SU-DHL-6 (cell line): ENCODE measurements at regions not wholly inside any gene's neighbourhood (a gene's known extent, or its start where the extent isn't known, plus 50 kb on each side); places are given as distances from the start of the nearest gene placed in this dataset.

Experiments
- EZH2phosphoT487 ChIP-seq: fragments of 200-600 bp; sonication (generic), shearing (Covaris generic); conservative IDR thresholded peaks from 2 replicates; pipeline ENCODE4 v1.6.1; 2018; ENCODE audit warnings: mild to moderate bottlenecking, antibody characterized with exemption, low read length, moderate library complexity, mixed read lengths
- TF ChIP-seq, protein P1 (sequence below): fragments of 200-600 bp; sonication (generic); IDR thresholded peaks from one replicate; pipeline ENCODE4 v1.5.1; 2017; ENCODE audit warnings: antibody characterized with exemption, mild to moderate bottlenecking, low read length, moderate library complexity; ENCODE audit not compliant: insufficient read depth, poor library complexity, severe bottlenecking

- TF ChIP-seq, protein P1, sequence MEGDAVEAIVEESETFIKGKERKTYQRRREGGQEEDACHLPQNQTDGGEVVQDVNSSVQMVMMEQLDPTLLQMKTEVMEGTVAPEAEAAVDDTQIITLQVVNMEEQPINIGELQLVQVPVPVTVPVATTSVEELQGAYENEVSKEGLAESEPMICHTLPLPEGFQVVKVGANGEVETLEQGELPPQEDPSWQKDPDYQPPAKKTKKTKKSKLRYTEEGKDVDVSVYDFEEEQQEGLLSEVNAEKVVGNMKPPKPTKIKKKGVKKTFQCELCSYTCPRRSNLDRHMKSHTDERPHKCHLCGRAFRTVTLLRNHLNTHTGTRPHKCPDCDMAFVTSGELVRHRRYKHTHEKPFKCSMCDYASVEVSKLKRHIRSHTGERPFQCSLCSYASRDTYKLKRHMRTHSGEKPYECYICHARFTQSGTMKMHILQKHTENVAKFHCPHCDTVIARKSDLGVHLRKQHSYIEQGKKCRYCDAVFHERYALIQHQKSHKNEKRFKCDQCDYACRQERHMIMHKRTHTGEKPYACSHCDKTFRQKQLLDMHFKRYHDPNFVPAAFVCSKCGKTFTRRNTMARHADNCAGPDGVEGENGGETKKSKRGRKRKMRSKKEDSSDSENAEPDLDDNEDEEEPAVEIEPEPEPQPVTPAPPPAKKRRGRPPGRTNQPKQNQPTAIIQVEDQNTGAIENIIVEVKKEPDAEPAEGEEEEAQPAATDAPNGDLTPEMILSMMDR, result peak; percentile 76
- TF ChIP-seq EZH2phosphoT487, result no peak
These were observed 1865.3 kb upstream of the AGA start for GRCh38 chr4:179307297-179308136.
